ENCODE measurements at regions not wholly inside any gene's neighbourhood (a gene's known extent, or its start where the extent isn't known, plus 50 kb on each side); places are given as distances from the start of the nearest gene placed in this dataset.
A peak's percentile ranks its signal among the peaks of the same experiment; 100 is the strongest.

- DNase-seq (ENCODE audit: low spot score) (no peak), ATAC-seq (no peak)
These were observed 93.3 kb downstream of the RFLNA start for GRCh38 chr12:124388038-124388671.

DNA sequence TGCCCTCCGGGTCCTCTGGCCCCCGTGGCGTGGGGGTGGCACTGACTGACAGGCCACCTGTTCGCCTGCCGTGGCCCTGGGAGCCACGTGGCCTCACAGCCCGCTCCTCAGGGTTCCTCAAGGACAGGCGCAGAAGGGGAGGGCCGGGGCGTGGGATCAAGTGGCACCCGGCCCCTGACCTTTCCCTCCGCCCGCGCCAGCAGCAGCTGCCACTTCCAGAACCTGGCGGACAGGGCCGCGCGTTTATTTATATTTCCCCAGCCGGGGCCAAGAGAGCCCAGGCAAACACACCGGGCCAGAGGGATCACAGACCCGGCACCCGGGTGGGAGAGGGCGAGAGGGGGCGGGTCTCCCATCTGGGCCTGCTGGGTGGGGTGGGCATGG, 92.6 kb downstream of the RFLNA start:
- ATAC-seq = peak; percentile 57
- peak; percentile 86 for DNase-seq (ENCODE audit: low spot score)

- ATAC-seq = no peak
- no peak for DNase-seq (ENCODE audit: low spot score)
These were observed 92.0 kb downstream of the RFLNA start for GRCh38 chr12:124386661-124387527.

- ATAC-seq (no peak), DNase-seq (ENCODE audit: low spot score) (no peak)
These were observed 91.2 kb downstream of the RFLNA start for GRCh38 chr12:124386059-124386458.

DNA sequence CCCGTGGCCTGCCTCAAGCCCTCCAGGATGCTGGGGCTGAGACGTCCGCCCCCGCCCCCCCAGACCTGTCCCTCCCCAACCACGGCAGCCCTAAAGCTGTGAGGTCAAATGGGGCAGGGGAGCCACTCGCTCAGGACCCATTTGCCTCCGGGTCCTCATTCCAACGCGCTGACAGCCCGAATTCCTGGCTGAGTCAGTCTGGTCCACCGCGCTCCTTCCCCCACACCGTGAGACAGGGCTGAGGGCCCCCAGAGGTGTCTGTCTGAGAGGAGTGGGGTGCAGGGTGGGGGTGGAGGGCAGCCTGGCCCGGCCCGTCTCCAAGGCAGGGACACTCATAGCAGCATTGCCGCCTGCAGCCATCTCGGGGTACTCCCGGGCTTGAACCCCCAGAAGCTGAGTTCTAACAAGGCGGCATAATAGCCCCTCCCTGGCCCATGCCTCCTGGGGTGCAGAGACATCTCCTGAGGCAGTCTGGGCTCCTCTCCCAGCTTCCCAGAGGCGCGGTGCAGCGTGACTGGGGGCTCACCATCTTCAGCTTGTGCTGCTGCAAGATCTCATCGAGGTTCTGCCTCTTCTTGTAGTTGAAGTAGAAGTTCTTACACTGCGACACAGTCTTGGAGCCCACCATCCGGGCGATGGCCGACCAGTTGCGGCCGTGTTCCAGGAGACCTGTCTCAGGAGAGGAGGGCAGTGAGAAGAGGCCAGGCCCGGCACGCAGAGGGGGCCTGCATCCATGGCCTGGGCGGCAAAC, 90.5 kb downstream of the RFLNA start:
- DNase-seq (ENCODE audit: low spot score) = no peak
- ATAC-seq = no peak

GRCh38 chr12:124384299-124384894, 89.5 kb downstream of the RFLNA start:
- ATAC-seq = no peak
- DNase-seq (ENCODE audit: low spot score) = no peak

GRCh38 chr12:124383028-124383427, 88.1 kb downstream of the RFLNA start:
- ATAC-seq = no peak
- no peak for DNase-seq (ENCODE audit: low spot score)

GRCh38 chr12:124381456-124382296, 86.8 kb downstream of the RFLNA start:
- peak; percentile 88 for ATAC-seq
- DNase-seq (ENCODE audit: low spot score) = peak; percentile 91

- DNase-seq (ENCODE audit: low spot score) (no peak), ATAC-seq (no peak)
These were observed 86.0 kb downstream of the RFLNA start for GRCh38 chr12:124380796-124381455.

DNA sequence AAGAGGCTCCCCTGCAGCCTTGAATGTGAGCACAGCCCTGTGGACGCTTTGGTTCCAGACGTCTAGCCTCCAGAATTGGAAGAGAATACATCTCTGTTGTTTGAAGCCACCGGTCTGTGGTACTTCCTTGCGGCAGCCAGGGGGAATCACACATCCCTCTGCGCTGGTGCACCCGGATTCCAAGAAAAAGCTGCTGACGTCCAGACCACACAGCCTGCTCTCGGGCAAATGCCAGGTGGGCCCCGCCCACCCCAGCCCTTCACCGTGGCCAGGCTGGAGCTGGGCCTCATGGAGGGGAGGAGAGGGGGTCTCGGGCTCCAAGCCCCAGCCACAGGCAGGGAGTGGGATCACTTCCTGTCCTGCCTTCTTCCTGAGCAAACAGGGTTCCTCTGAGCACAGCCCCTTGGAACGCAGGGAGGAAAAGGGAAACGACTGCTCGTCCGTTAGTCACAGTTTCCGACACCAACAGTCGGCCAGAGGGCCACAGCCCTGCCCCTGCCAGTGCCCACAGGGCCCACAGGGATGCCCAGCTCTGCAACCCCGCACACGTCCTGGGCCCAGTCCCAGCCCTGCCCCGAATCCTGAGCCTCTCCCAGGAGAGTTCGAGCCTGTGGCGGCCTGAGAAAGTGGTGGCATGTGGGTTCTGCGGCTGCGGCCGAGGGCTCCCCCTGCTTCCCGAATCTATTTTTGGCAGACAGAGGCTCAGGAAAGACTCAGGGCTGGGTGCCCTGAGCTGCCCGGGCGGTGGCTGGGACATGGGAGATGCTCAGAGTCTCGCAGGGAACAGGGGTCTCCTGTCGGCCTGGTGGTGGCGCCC, 85.3 kb downstream of the RFLNA start:
- no peak for DNase-seq (ENCODE audit: low spot score)
- ATAC-seq = peak; percentile 3

DNA sequence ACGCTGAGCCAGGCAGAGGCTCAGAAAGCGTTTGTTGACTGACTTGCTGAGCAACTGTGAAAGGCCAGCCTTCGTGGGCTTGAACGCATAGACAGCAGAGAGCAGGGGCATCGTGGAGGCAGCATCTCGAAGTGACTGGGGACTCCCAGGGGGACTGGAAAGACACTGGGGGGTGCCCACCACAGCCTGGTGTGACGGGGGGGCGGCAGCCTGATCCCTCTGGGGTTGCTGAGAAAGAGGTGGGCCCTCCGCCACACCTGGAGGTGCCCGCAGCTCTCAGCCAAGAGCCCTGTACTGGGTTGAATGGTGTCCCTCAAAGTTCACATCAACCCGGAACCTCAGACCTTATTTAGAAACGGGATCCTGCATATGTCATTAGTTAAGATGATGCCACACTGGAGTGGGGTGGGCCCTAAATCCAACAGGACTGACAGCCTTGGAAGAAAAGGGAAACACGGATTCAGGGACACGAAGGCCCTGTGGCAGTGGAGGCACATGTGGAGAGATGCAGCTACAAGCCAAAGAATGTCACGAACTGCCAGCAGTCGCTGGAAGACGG, 84.6 kb downstream of the RFLNA start:
- DNase-seq (ENCODE audit: low spot score) = no peak
- ATAC-seq = no peak

DNA sequence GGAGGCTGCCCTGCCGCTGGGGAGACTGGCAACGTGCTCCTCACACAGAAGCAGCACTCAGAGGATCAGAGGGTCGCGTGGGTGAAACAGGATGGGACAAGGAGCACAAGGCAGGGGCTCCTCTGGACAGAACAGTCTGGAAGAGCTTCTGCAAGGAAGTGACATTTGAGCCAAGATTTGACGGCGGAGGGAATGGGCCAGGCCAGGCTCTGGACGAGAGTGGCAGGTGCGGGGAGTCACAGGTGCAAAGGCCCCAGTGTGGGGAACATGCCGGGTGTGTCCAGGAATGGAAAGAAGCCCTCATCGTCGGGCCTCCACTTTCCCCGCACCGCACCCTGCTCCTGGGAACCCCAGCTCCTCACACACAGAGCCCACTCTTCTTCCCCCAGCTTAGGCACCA, 84.0 kb downstream of the RFLNA start:
- DNase-seq (ENCODE audit: low spot score) (no peak), ATAC-seq (no peak)

- ATAC-seq = no peak
- no peak for DNase-seq (ENCODE audit: low spot score)
These were observed 83.2 kb downstream of the RFLNA start for GRCh38 chr12:124377981-124378509.

DNA sequence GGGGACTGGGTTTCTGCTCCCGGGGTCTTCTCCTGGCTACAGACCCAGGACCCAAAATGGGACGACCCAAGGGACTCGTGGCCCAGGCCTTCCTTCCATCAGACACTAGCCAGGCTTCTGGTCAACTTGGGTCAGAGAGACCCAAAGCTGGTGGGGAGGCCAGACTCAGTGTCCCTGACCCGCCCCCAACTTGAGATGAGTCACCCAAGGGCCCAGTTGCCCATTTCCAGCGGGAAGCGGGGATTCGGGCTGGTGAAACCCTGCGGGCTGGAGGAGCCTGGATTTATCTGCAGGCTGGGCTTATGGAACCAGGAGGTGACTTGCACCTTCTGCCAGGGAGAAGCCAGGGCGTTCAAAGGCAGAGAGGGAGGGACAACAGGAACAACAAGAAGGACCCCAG, 81.5 kb downstream of the RFLNA start:
- ATAC-seq (no peak), DNase-seq (ENCODE audit: low spot score) (no peak)

DNA sequence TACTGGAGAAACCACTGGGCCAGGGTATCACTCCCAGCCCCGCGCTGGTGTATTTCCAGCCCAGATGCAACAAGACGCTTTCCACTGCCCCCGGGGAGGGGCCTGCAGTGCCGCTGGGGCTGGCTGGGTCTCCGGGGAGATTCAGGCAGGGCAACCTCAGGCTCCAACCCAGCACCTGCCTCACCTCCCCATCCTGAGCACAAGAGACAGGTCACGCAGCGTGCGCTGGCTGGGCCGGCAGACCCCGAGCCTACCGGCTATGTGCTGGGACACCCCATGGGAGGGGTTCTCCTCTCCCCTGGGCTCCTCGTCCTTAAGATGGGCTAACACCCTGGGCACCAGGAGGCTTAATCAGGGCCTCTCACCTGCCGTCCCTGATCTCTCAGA, 80.9 kb downstream of the RFLNA start:
- no peak for ATAC-seq
- DNase-seq (ENCODE audit: low spot score) = no peak

GRCh38 chr12:124375141-124375788, 80.4 kb downstream of the RFLNA start:
- DNase-seq (ENCODE audit: low spot score) (no peak), ATAC-seq (no peak)

GRCh38 chr12:124374567-124374966, 79.7 kb downstream of the RFLNA start:
- DNase-seq (ENCODE audit: low spot score) = peak; percentile 94
- peak; percentile 75 for ATAC-seq

DNA sequence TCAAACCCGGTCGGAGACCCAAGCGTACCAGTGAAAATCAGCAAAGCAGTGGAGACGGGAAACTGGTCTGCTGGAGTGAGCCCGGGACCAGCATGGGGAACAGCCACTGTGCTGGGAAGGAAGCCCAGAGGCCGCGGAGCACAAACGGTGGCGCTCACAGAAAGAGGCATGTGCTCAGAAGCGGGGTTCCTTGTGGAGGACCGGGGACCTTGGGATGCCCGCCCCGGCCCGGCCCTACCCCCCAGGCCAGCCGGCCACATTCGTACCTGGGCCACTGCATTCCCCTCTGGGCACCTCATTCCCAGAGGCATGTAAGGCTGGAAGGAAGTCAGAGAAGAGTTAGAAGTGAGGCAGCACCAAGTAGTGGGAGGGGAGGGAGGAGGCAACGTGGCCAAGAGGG, 79.3 kb downstream of the RFLNA start:
- ATAC-seq (no peak), DNase-seq (ENCODE audit: low spot score) (no peak)

Measured in left lobe of liver (tissue), 2 donors.